ENCODE measurements at regions not wholly inside any gene's neighbourhood (a gene's known extent, or its start where the extent isn't known, plus 50 kb on each side); places are given as distances from the start of the nearest gene placed in this dataset.

- CTCF ChIA-PET: no interaction called here
- TF ChIP-seq REST (IDR thresholded peaks at IDR 0.05; ENCODE audit: insufficient read depth in 1 of 2, low read depth in 2 of 2, low read length in 1 of 2): no peak
- TF ChIP-seq CTCF (IDR thresholded peaks at IDR 0.05): no peak
- no peak for TF ChIP-seq SIN3A (IDR thresholded peaks at IDR 0.05; ENCODE audit: borderline replicate concordance, insufficient read depth, low read depth, low read length)
- no peak for TF ChIP-seq TCF7L2 (IDR thresholded peaks at IDR 0.05; ENCODE audit: low read depth, low read length)
- no peak for DNase-seq (ENCODE audit: low read depth, low spot score)
- POLR2A ChIA-PET: no interaction called here
- no peak overlapping the region for H3K27ac ChIP-seq (ENCODE audit: low read length)
- no TSS peak for BruUV-seq (replicated peaks)
- H3K9me3 ChIP-seq (ENCODE audit: control insufficient read depth, insufficient read depth, low read depth, low read length): no peaks in the 10 kb centered on the region
- H3K4me3 ChIP-seq (ENCODE audit: low read depth in 2 of 2, low read length in 2 of 2): no peak overlapping the region
- no peaks in the 10 kb centered on the region for H3K36me3 ChIP-seq (ENCODE audit: control insufficient read depth, insufficient read depth, low read length)
- H3K4me1 ChIP-seq (ENCODE audit: control insufficient read depth, insufficient read depth, low read length): no peaks in the 10 kb centered on the region
- no peaks in the 10 kb centered on the region for H3K27me3 ChIP-seq (ENCODE audit: control insufficient read depth, insufficient read depth, low read length)
- no peak for ATAC-seq
- in situ Hi-C loops (cut with HindIII; ENCODE audit: low pct_unique_long_range_greater_than_20kb, low sequenced_read_pairs): no loop called here
- intact Hi-C loops (cut with micrococcal nuclease; ENCODE audit: unreplicated experiment): no loop called here
Measured at GRCh38 chr17:12568358-12569251, 97.1 kb upstream of the MYOCD start.

GRCh38 chr17:12571606-12572005, 94.1 kb upstream of the MYOCD start:
- H3K4me1 ChIP-seq (ENCODE audit: control insufficient read depth, insufficient read depth, low read length): no peaks in the 10 kb centered on the region
- ATAC-seq: no peak
- no peaks in the 10 kb centered on the region for H3K9me3 ChIP-seq (ENCODE audit: control insufficient read depth, insufficient read depth, low read depth, low read length)
- in situ Hi-C loops (cut with HindIII; ENCODE audit: low pct_unique_long_range_greater_than_20kb, low sequenced_read_pairs): no loop called here
- POLR2A ChIA-PET: no interaction called here
- DNase-seq (ENCODE audit: low read depth, low spot score): no peak
- no peak overlapping the region for H3K4me3 ChIP-seq (ENCODE audit: low read depth in 2 of 2, low read length in 2 of 2)
- no peak overlapping the region for H3K27ac ChIP-seq (ENCODE audit: low read length)
- H3K36me3 ChIP-seq (ENCODE audit: control insufficient read depth, insufficient read depth, low read length): no peaks in the 10 kb centered on the region
- H3K27me3 ChIP-seq (ENCODE audit: control insufficient read depth, insufficient read depth, low read length): no peaks in the 10 kb centered on the region
- BruUV-seq (replicated peaks): no TSS peak
- CTCF ChIA-PET: no interaction called here
- intact Hi-C loops (cut with micrococcal nuclease; ENCODE audit: unreplicated experiment): no loop called here
- TF ChIP-seq TCF7L2 (IDR thresholded peaks at IDR 0.05; ENCODE audit: low read depth, low read length) (no peak), SIN3A (IDR thresholded peaks at IDR 0.05; ENCODE audit: borderline replicate concordance, insufficient read depth, low read depth, low read length) (no peak), CTCF (IDR thresholded peaks at IDR 0.05) (no peak), REST (IDR thresholded peaks at IDR 0.05; ENCODE audit: insufficient read depth in 1 of 2, low read depth in 2 of 2, low read length in 1 of 2) (no peak), POLR2AphosphoS5 (IDR thresholded peaks at IDR 0.05; ENCODE audit: low read depth, low read length) (no peak)
